Activated CD8-positive, alpha-beta T cell treated with anti-CD3 and anti-CD28 coated beads for 36 hours (primary cell): ENCODE measurements at regions not wholly inside any gene's neighbourhood (a gene's known extent, or its start where the extent isn't known, plus 50 kb on each side); places are given as distances from the start of the nearest gene placed in this dataset.

Source experiments
- ATAC-seq: fragments of 200-7000 bp; cut with Tn5 transposase; one replicate; pipeline ENCODE4 v1.10.0; 2021; ENCODE audit warnings: mild to moderate bottlenecking, moderate library complexity
- CTCF ChIA-PET: fragments of 350-600 bp; sonication (Branson Sonifier 250); formaldehyde crosslinking; loops from one replicate; lab custom pipeline; 2021; ENCODE audit warnings: antibody characterized with exemption; lab: Charles Lee
- POLR2A ChIA-PET: fragments of 350-600 bp; sonication (Branson Sonifier 250); formaldehyde crosslinking; loops from one replicate; lab custom pipeline; 2021; ENCODE audit warnings: antibody characterized with exemption; lab: Charles Lee
- DNase-seq: peaks from one replicate; pipeline ENCODE4 v3.0.0-alpha.2; 2020
- H3K27ac Mint-ChIP-seq: one replicate; pipeline ENCODE4 v1.8.0; 2021; ENCODE audit warnings: mild to moderate bottlenecking, mixed read lengths
- H3K27me3 Mint-ChIP-seq: one replicate; pipeline ENCODE4 v1.8.0; 2021; ENCODE audit warnings: mixed read lengths
- H3K36me3 Mint-ChIP-seq: one replicate; pipeline ENCODE4 v1.8.0; 2021; ENCODE audit warnings: low read depth, mixed read lengths
- H3K4me1 Mint-ChIP-seq: one replicate; pipeline ENCODE4 v1.8.0; 2021; ENCODE audit warnings: low read depth, mixed read lengths
- H3K4me3 Mint-ChIP-seq: one replicate; pipeline ENCODE4 v1.8.0; 2021; ENCODE audit warnings: mild to moderate bottlenecking, moderate library complexity, mixed read lengths
- H3K9me3 Mint-ChIP-seq: one replicate; pipeline ENCODE4 v1.8.0; 2021; ENCODE audit warnings: mixed read lengths
- intact Hi-C: fragments of 100-400 bp; cut with micrococcal nuclease; formaldehyde crosslinking; loops from one replicate; pipeline ENCODE4 v1.10.0; 2022
- TF ChIP-seq, protein P1 (sequence below): fragments of 200-600 bp; IDR thresholded peaks from one replicate; pipeline ENCODE4 v1.8.0; 2022; ENCODE audit warnings: antibody characterized with exemption, mild to moderate bottlenecking

GRCh38 chr13:22108979-22109378, 438.1 kb downstream of the FGF9 start:
- peaks cover 5% of the 10 kb centered on the region for H3K9me3 Mint-ChIP-seq
- peak overlapping the region; percentile 55 for H3K27ac Mint-ChIP-seq
- H3K27me3 Mint-ChIP-seq: no peaks in the 10 kb centered on the region
- TF ChIP-seq, protein P1, sequence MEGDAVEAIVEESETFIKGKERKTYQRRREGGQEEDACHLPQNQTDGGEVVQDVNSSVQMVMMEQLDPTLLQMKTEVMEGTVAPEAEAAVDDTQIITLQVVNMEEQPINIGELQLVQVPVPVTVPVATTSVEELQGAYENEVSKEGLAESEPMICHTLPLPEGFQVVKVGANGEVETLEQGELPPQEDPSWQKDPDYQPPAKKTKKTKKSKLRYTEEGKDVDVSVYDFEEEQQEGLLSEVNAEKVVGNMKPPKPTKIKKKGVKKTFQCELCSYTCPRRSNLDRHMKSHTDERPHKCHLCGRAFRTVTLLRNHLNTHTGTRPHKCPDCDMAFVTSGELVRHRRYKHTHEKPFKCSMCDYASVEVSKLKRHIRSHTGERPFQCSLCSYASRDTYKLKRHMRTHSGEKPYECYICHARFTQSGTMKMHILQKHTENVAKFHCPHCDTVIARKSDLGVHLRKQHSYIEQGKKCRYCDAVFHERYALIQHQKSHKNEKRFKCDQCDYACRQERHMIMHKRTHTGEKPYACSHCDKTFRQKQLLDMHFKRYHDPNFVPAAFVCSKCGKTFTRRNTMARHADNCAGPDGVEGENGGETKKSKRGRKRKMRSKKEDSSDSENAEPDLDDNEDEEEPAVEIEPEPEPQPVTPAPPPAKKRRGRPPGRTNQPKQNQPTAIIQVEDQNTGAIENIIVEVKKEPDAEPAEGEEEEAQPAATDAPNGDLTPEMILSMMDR: no peak
- ChIA-PET POLR2A (interaction anchor here (1.0 to 1.2 kb wide), 2 partner anchors 10 to 41 kb away, joined by 3 read pairs; no protein-coding TSS in a partner anchor), CTCF (no interaction called here)
- H3K4me1 Mint-ChIP-seq: peaks cover 57% of the 10 kb centered on the region
- H3K36me3 Mint-ChIP-seq: peaks cover 16% of the 10 kb centered on the region
- no peak for ATAC-seq
- intact Hi-C loops: no loop called here
- H3K4me3 Mint-ChIP-seq: no peak overlapping the region
- no peak for DNase-seq

DNA sequence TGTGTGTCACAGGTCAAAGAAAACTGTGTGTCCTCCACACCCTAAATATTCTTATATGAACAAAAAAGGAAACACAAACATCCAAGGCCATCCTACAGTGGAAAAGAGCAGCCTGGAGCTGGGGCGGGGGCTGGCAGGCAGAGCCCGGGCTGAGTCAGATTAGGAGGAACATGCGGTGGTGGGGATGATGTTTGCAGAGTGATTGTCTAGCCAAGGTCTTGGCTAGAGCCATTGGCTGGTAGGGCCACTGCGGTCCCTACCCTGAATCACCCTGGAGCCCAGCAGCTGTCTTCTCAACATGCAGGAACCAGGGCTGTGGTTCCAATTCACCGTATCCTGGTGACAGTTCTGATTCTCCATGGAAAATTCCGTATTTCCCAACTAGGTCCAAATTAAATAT, 439.5 kb downstream of the FGF9 start:
- no peak for DNase-seq
- TF ChIP-seq, protein P1: no peak
- intact Hi-C loops: no loop called here
- no peak for ATAC-seq
- peaks cover 67% of the 10 kb centered on the region for H3K4me1 Mint-ChIP-seq
- H3K36me3 Mint-ChIP-seq: peaks cover 15% of the 10 kb centered on the region
- ChIA-PET CTCF (no interaction called here), POLR2A (no interaction called here)
- no peaks in the 10 kb centered on the region for H3K27me3 Mint-ChIP-seq
- H3K4me3 Mint-ChIP-seq: no peak overlapping the region
- peaks cover 5% of the 10 kb centered on the region for H3K9me3 Mint-ChIP-seq
- H3K27ac Mint-ChIP-seq: peak overlapping the region; percentile 43

DNA sequence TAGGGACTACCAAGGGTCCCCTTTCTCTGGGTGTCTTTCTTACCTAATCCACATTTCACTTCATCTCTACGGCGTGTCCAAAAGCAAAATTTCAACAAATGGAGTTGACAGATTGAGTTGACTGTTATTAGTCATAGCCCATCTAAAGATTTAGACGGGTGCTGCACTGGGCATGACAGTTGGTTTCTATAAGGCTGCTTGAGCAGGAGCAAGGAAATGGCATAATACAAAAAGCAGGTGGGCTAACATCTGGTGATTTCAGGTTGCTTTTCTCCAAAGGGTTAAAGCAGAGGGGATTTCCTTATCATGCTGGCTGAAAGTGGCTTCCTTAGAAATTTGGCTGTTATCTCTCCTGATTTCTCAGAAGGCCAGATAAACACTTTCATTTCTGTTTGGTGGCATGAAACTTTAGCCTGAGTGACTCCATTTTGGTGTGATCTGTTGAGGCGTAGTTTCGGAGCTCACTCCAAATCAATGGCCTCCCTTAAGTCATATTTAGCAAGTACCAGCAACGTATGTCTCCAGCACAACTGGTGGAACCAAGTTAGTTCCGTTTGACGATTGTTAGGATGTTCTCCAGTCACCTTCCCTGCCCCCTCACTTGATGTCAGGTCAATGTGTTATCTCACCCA, 440.4 kb downstream of the FGF9 start:
- no peak overlapping the region for H3K4me3 Mint-ChIP-seq
- H3K27ac Mint-ChIP-seq: peak overlapping the region; percentile 40
- peaks cover 19% of the 10 kb centered on the region for H3K36me3 Mint-ChIP-seq
- intact Hi-C loops: no loop called here
- no peaks in the 10 kb centered on the region for H3K27me3 Mint-ChIP-seq
- peak; percentile 41 for ATAC-seq
- ChIA-PET POLR2A (no interaction called here), CTCF (no interaction called here)
- no peak for DNase-seq
- TF ChIP-seq, protein P1: no peak
- peaks cover 67% of the 10 kb centered on the region for H3K4me1 Mint-ChIP-seq
- H3K9me3 Mint-ChIP-seq: peaks cover 5% of the 10 kb centered on the region

- CTCF ChIA-PET: no interaction called here
- TF ChIP-seq, protein P1: no peak
- no peaks in the 10 kb centered on the region for H3K27me3 Mint-ChIP-seq
- H3K36me3 Mint-ChIP-seq: peaks cover 19% of the 10 kb centered on the region
- peak overlapping the region; percentile 40 for H3K27ac Mint-ChIP-seq
- H3K4me1 Mint-ChIP-seq: peaks cover 61% of the 10 kb centered on the region
- DNase-seq (no peak), ATAC-seq (no peak)
- POLR2A ChIA-PET: interaction anchor here (0.6 kb wide), 1 partner anchor 204 kb away, joined by 3 read pairs; no protein-coding TSS in a partner anchor
- no peak overlapping the region for H3K4me3 Mint-ChIP-seq
- peaks cover 5% of the 10 kb centered on the region for H3K9me3 Mint-ChIP-seq
- intact Hi-C loops: no loop called here
These were observed 441.1 kb downstream of the FGF9 start for GRCh38 chr13:22111961-22112360.

- POLR2A ChIA-PET: no interaction called here
- TF ChIP-seq, protein P1: no peak
- Mint-ChIP-seq H3K27ac (peak overlapping the region; percentile 87), H3K4me1 (peaks cover 50% of the 10 kb centered on the region), H3K4me3 (no peak overlapping the region), H3K36me3 (peaks cover 19% of the 10 kb centered on the region), H3K27me3 (no peaks in the 10 kb centered on the region), H3K9me3 (peaks cover 5% of the 10 kb centered on the region)
- ATAC-seq (no peak), DNase-seq (no peak)
- intact Hi-C loops: no loop called here
- CTCF ChIA-PET: interaction anchor here (1.6 kb wide), 1 partner anchor 165 kb away, joined by 4 read pairs; no protein-coding TSS in a partner anchor
These were observed 442.3 kb downstream of the FGF9 start for GRCh38 chr13:22112956-22113745.
